ENCODE measurements at regions not wholly inside any gene's neighbourhood (a gene's known extent, or its start where the extent isn't known, plus 50 kb on each side); places are given as distances from the start of the nearest gene placed in this dataset.

GRCh38 chr2:22525681-22526080 lies 859.3 kb upstream of the KLHL29 start:
- TF ChIP-seq POLR2A (IDR thresholded peaks at IDR 0.05), result no peak
- no peak for TF ChIP-seq CTCF (IDR thresholded peaks at IDR 0.05)

Measured in ovary (tissue), 3 donors.